H1 (cell line): ENCODE measurements at regions not wholly inside any gene's neighbourhood (a gene's known extent, or its start where the extent isn't known, plus 50 kb on each side); places are given as distances from the start of the nearest gene placed in this dataset.

Experiments
- CTCF ChIA-PET: fragments of 300-600 bp; sonication (Branson Sonifier 250); formaldehyde crosslinking; loops from one replicate; lab custom pipeline; 2021; ENCODE audit not compliant: partially characterized antibody; lab: Charles Lee
- POLR2A ChIA-PET: fragments of 300-600 bp; sonication (Branson Sonifier 250); formaldehyde crosslinking; loops from one replicate; lab custom pipeline; 2021; ENCODE audit warnings: inconsistent platforms; ENCODE audit not compliant: partially characterized antibody; lab: Charles Lee
- DNase-seq, 2 experiments: peaks; one replicate each; pipeline versions ENCODE4 v3.0.0 to v3.0.0-alpha.2; 2010 to 2022; ENCODE audit warnings: low spot score in 2 of 2, low read depth in 1 of 2, mixed read lengths in 1 of 2
- FAIRE-seq: peaks from 2 replicates; lab custom pipeline; 2011; peaks lifted over from hg19 to GRCh38; lab: Jason Lieb, UNC
- H2AFZ ChIP-seq: 2 replicates; pipeline ENCODE4 v1.8.1; 2012; ENCODE audit warnings: low read length, inconsistent platforms
- H2AK5ac ChIP-seq: 2 replicates; pipeline ENCODE4 v1.6.1; 2013; ENCODE audit warnings: low read depth, low read length
- H2BK120ac ChIP-seq: replicated peaks from 2 replicates; pipeline ENCODE3; 2013; ENCODE audit warnings: low read depth, low read length, inconsistent platforms
- H2BK12ac ChIP-seq: 2 replicates; pipeline ENCODE4 v1.6.1; 2013; ENCODE audit warnings: low read depth, low read length
- H2BK15ac ChIP-seq: 2 replicates; pipeline ENCODE4 v1.6.1; 2013; ENCODE audit warnings: low read length
- H2BK20ac ChIP-seq: 2 replicates; pipeline ENCODE4 v1.6.1; 2013; ENCODE audit warnings: low read length
- H2BK5ac ChIP-seq: 2 replicates; pipeline ENCODE4 v1.6.1; 2013; ENCODE audit warnings: low read depth, low read length
- H3K14ac ChIP-seq: 2 replicates; pipeline ENCODE4 v1.6.1; 2013; ENCODE audit warnings: inconsistent platforms; ENCODE audit not compliant: insufficient read length
- H3K18ac ChIP-seq: 2 replicates; pipeline ENCODE4 v1.6.1; 2013; ENCODE audit warnings: low read length; ENCODE audit errors: extremely low read depth
- H3K23ac ChIP-seq: 2 replicates; pipeline ENCODE4 v1.6.1; 2013; ENCODE audit warnings: inconsistent platforms; ENCODE audit not compliant: insufficient read length
- H3K23me2 ChIP-seq: 2 replicates; pipeline ENCODE4 v1.6.1; 2013; ENCODE audit warnings: low read depth, low read length
- H3K27ac ChIP-seq: 2 replicates; pipeline ENCODE4 v1.6.1; 2011; ENCODE audit warnings: low read depth, low read length, inconsistent platforms
- H3K27me3 ChIP-seq, 4 experiments: replicated peaks in 1 of 4; 1 replicate in 1 of 4; 2 replicates in 3 of 4; pipeline versions ENCODE4 v1.6.1 to v1.8.1; 2011 to 2013; ENCODE audit warnings: low read length in 3 of 4, mild to moderate bottlenecking in 3 of 4, inconsistent platforms in 2 of 4, mixed read lengths in 2 of 4, moderate library complexity in 1 of 4; ENCODE audit not compliant: control insufficient read depth in 3 of 4, insufficient read depth in 3 of 4; ENCODE audit errors: extremely low read depth in 1 of 4
- H3K36me3 ChIP-seq, 4 experiments: 2 replicates each; pipeline versions ENCODE4 v1.6.1 to v1.8.1; 2011 to 2013; ENCODE audit warnings: mild to moderate bottlenecking in 4 of 4, low read length in 3 of 4, moderate library complexity in 2 of 4, control low read depth in 1 of 4, inconsistent platforms in 1 of 4; ENCODE audit not compliant: insufficient read depth in 4 of 4, control insufficient read depth in 2 of 4
- H3K4ac ChIP-seq: replicated peaks from 2 replicates; pipeline ENCODE3; 2013; ENCODE audit warnings: low read length, low read depth, mixed read lengths, inconsistent platforms; ENCODE audit not compliant: insufficient read length
- H3K4me1 ChIP-seq, 4 experiments: replicated peaks in 1 of 4; 1 replicate in 1 of 4; 2 replicates in 3 of 4; pipeline versions ENCODE4 v1.6.1 to v1.8.1; 2011 to 2013; ENCODE audit warnings: low read length in 3 of 4, inconsistent platforms in 2 of 4, mixed read lengths in 1 of 4; ENCODE audit not compliant: insufficient read depth in 4 of 4, control insufficient read depth in 3 of 4
- H3K4me2 ChIP-seq, 2 experiments: 2 replicates each; pipeline versions ENCODE4 v1.6.1 to v1.8.1; 2011 to 2013; ENCODE audit warnings: low read depth in 2 of 2, low read length in 2 of 2, control low read depth in 1 of 2, inconsistent platforms in 1 of 2, mild to moderate bottlenecking in 1 of 2; ENCODE audit not compliant: insufficient read depth in 1 of 2
- H3K4me3 ChIP-seq, 4 experiments: fragments of 200-600, 300-600 bp in 1 of 4; sonication (generic), shearing (Covaris generic), sonication (Bioruptor Twin) in 1 of 4; 2 replicates each; pipeline versions ENCODE4 v1.5.1 to v1.8.1; 2011 to 2016; ENCODE audit warnings: low read length in 4 of 4, low read depth in 3 of 4, control low read depth in 2 of 4, inconsistent platforms in 2 of 4, mild to moderate bottlenecking in 2 of 4, mixed read lengths in 1 of 4, moderate library complexity in 1 of 4; ENCODE audit not compliant: insufficient read depth in 2 of 4; ENCODE audit errors: extremely low read depth in 1 of 4
- H3K56ac ChIP-seq: replicated peaks from 2 replicates; pipeline ENCODE3; 2013; ENCODE audit warnings: low read depth, mild to moderate bottlenecking, mixed read lengths, low read length, inconsistent platforms; ENCODE audit not compliant: insufficient read length
- H3K79me1 ChIP-seq: 2 replicates; pipeline ENCODE4 v1.6.1; 2013; ENCODE audit warnings: low read depth, low read length, control low read depth
- H3K79me2 ChIP-seq, 2 experiments: 2 replicates each; pipeline versions ENCODE4 v1.6.1 to v1.8.1; 2012 to 2013; ENCODE audit warnings: low read length in 2 of 2, mild to moderate bottlenecking in 2 of 2, inconsistent platforms in 1 of 2; ENCODE audit not compliant: insufficient read depth in 2 of 2, control insufficient read depth in 1 of 2
- H3K9ac ChIP-seq, 4 experiments: replicated peaks in 1 of 4; 1 replicate in 1 of 4; 2 replicates in 3 of 4; pipeline versions ENCODE4 v1.6.1 to v1.8.1; 2011 to 2013; ENCODE audit warnings: low read depth in 3 of 4, low read length in 3 of 4, control low read depth in 2 of 4, mild to moderate bottlenecking in 2 of 4, moderate library complexity in 2 of 4, inconsistent platforms in 1 of 4; ENCODE audit errors: extremely low read depth in 1 of 4
- H3K9me3 ChIP-seq, 2 experiments: 2 replicates each; pipeline versions ENCODE4 v1.6.1 to v1.8.1; 2012 to 2013; ENCODE audit warnings: mild to moderate bottlenecking in 2 of 2, moderate library complexity in 2 of 2, control low read depth in 1 of 2, inconsistent platforms in 1 of 2, low read depth in 1 of 2, low read length in 1 of 2, mixed read lengths in 1 of 2; ENCODE audit not compliant: insufficient read depth in 2 of 2
- H4K20me1 ChIP-seq, 2 experiments: replicated peaks in 1 of 2; 2 replicates each; pipeline versions ENCODE3 to v1.8.1; 2011 to 2013; ENCODE audit warnings: inconsistent platforms in 2 of 2, low read length in 2 of 2, mild to moderate bottlenecking in 1 of 2; ENCODE audit not compliant: insufficient read depth in 2 of 2, control insufficient read depth in 1 of 2
- H4K5ac ChIP-seq: 2 replicates; pipeline ENCODE4 v1.6.1; 2013; ENCODE audit warnings: low read length, low read depth, mixed read lengths, inconsistent platforms; ENCODE audit not compliant: insufficient read length
- H4K8ac ChIP-seq: 2 replicates; pipeline ENCODE4 v1.8.0; 2013; ENCODE audit warnings: mild to moderate bottlenecking, moderate library complexity, low read length, inconsistent platforms; ENCODE audit not compliant: insufficient read depth; ENCODE audit errors: extremely low read depth
- H4K91ac ChIP-seq: replicated peaks from 2 replicates; pipeline ENCODE3; 2013; ENCODE audit warnings: low read length, mixed read lengths, inconsistent platforms; ENCODE audit not compliant: insufficient read length
- BCL11A ChIP-seq, 2 experiments: IDR thresholded peaks; one replicate each; pipeline ENCODE4 v1.6.1; 2011; ENCODE audit warnings: low read depth in 2 of 2, low read length in 2 of 2, mild to moderate bottlenecking in 2 of 2
- CBX5 ChIP-seq: fragments of 300-800, 300-1000 bp; sonication (generic); IDR thresholded peaks from 2 replicates; pipeline ENCODE4 v1.7.1; 2016; ENCODE audit warnings: antibody characterized with exemption, low read length, low read depth
- CREB1 ChIP-seq: IDR thresholded peaks from 2 replicates; pipeline ENCODE4 v1.6.1; 2012; ENCODE audit warnings: inconsistent platforms
- JUN ChIP-seq: IDR thresholded peaks from 2 replicates; pipeline ENCODE4 v1.6.1; 2011; ENCODE audit warnings: low read depth, mild to moderate bottlenecking, improper control_type of control experiment, low read length
- NRF1 ChIP-seq: IDR thresholded peaks from 2 replicates; pipeline ENCODE4 v1.6.1; 2011; ENCODE audit warnings: mild to moderate bottlenecking, low read depth, low read length, improper control_type of control experiment
- SIX5 ChIP-seq: IDR thresholded peaks from 2 replicates; pipeline ENCODE4 v1.6.1; 2011; ENCODE audit warnings: mild to moderate bottlenecking, low read depth, low read length
- TCF12 ChIP-seq: IDR thresholded peaks from 2 replicates; pipeline ENCODE4 v1.6.1; 2011; ENCODE audit warnings: low read depth, mild to moderate bottlenecking, low read length
- ZNF274 ChIP-seq: IDR thresholded peaks from 2 replicates; pipeline ENCODE4 v1.7.0; 2012; ENCODE audit warnings: low read length, borderline replicate concordance; ENCODE audit errors: extremely low read depth
- WGBS, 2 experiments: shearing (Covaris generic) in 1 of 2; methylation state at CpG; one replicate each; pipeline versions ENCODE4 v1.1.6 to v1.1.7; 2013 to 2015; ENCODE audit warnings: low lambda C conversion rate in 2 of 2, mixed read lengths in 2 of 2, inconsistent platforms in 1 of 2, low coverage in 1 of 2, missing lambda C conversion rate in 1 of 2; ENCODE audit not compliant: insufficient replicate concordance in 2 of 2, insufficient coverage in 1 of 2, insufficient read length in 1 of 2; ENCODE audit errors: extremely low coverage in 1 of 2, missing lambda C conversion rate in 1 of 2; 5-methylcytosine and 5-hydroxymethylcytosine counted together

GRCh38 chr11:127844876-127845275 is 742.5 kb downstream of the ETS1 start:
- CTCF ChIA-PET, result interaction anchor here (0.7 to 2.7 kb wide), 8 partner anchors 10 to 364 kb away, joined by 3 to 14 read pairs (median 4); no protein-coding TSS in a partner anchor
- TF ChIP-seq BCL11A (IDR thresholded peaks at IDR 0.05; ENCODE audit: low read depth in 2 of 2, low read length in 2 of 2) (no peak), TCF12 (no peak), CBX5 (no peak), NRF1 (no peak), JUN (no peak), ZNF274 (no peak), SIX5 (no peak), CREB1 (no peak)

More at GRCh38 chr11:127844876-127845275, 742.5 kb downstream of the ETS1 start:
- Histone ChIP-seq H3K79me1 (no peaks in the 10 kb centered on the region), H4K5ac (no peak overlapping the region), H3K56ac (no peak overlapping the region), H4K91ac (no peak overlapping the region), H3K79me2 (no peaks in the 10 kb centered on the region), H3K4me1 (0 out of 7 replicates have a peak, but pooled peaks cover 0 to 2% (median 0%) of the 10 kb centered on the region in 4 experiments), H3K23me2 (no peaks in the 10 kb centered on the region), H2BK12ac (no peak overlapping the region), H3K27ac (no peak overlapping the region), H4K20me1 (no peaks in the 10 kb centered on the region), H2BK120ac (no peak overlapping the region), H3K4me2 (no peak overlapping the region), H3K23ac (no peak overlapping the region), H2BK5ac (no peak overlapping the region), H3K36me3 (no peaks in the 10 kb centered on the region; a peak in 1 of 8 replicates), H3K18ac (no peak overlapping the region), H3K9ac (no peak overlapping the region), H4K8ac (no peak overlapping the region), H3K9me3 (no peaks in the 10 kb centered on the region), H3K14ac (no peak overlapping the region), H2AFZ (no peak overlapping the region), H3K4me3 (no peak overlapping the region), H3K4ac (no peak overlapping the region), H3K27me3 (no peaks in the 10 kb centered on the region), H2BK20ac (no peak overlapping the region), H2BK15ac (no peak overlapping the region), H2AK5ac (no peak overlapping the region)
- FAIRE-seq, result no peak
- DNase-seq, result no peak
- WGBS, 2 experiments, result 86% methylated on average over 4 of the region's 4 CpGs; no CpG with 5 or more reads in 1 of the 2 experiments
- POLR2A ChIA-PET, result no interaction called here
